ENCODE measurements at regions not wholly inside any gene's neighbourhood (a gene's known extent, or its start where the extent isn't known, plus 50 kb on each side); places are given as distances from the start of the nearest gene placed in this dataset.

GRCh38 chr10:90218846-90219245 is 517.5 kb downstream of the KIF20B start:
- no peak overlapping the region for H3K4me2 ChIP-seq
- ATAC-seq (no peak), FAIRE-seq (no peak), DNase-seq (ENCODE audit: low read depth in 1 of 2, low spot score in 1 of 2) (no peak)
- TF ChIP-seq HES2 (IDR thresholded peaks at IDR 0.05): no peak
- no peak for TF ChIP-seq ZSCAN20 (CRISPR knock-in tag; IDR thresholded peaks at IDR 0.05)
- TF ChIP-seq POLR2A (IDR thresholded peaks at IDR 0.05; ENCODE audit: low read length): no peak
- no peak for TF ChIP-seq CTCF (IDR thresholded peaks at IDR 0.05)
- no peak for TF ChIP-seq BHLHE40 (IDR thresholded peaks at IDR 0.05; ENCODE audit: low read depth, low read length)
- no peak for TF ChIP-seq ZC3H11A (IDR thresholded peaks at IDR 0.05)
- TF ChIP-seq MAFK (IDR thresholded peaks at IDR 0.05; ENCODE audit: partially characterized antibody): no peak
- no peak for TF ChIP-seq ATOH8 (CRISPR knock-in tag; IDR thresholded peaks at IDR 0.05; ENCODE audit: low read depth)
- no peak for TF ChIP-seq JUNB (IDR thresholded peaks at IDR 0.05)
- TF ChIP-seq RCOR1 (IDR thresholded peaks at IDR 0.05; ENCODE audit: low read depth, low read length): no peak
- no peak for TF ChIP-seq KDM1A (IDR thresholded peaks at IDR 0.05; ENCODE audit: low read depth)
- TF ChIP-seq TP53 (CRISPR knock-in tag; IDR thresholded peaks at IDR 0.05): no peak
- TF ChIP-seq HEYL (CRISPR knock-in tag; IDR thresholded peaks at IDR 0.05): no peak
- no peak for TF ChIP-seq BCL3 (IDR thresholded peaks at IDR 0.05)
- no peaks in the 10 kb centered on the region for H3K4me1 ChIP-seq
- no peak overlapping the region for H3K4me3 ChIP-seq
- no peak overlapping the region for H3K27ac ChIP-seq
- POLR2A ChIA-PET: no interaction called here
- H3K9me3 ChIP-seq: no peaks in the 10 kb centered on the region
- CTCF ChIA-PET: no interaction called here

- DNase-seq (ENCODE audit: low read depth in 1 of 2, low spot score in 1 of 2) (no peak), ATAC-seq (no peak), FAIRE-seq (no peak)
- 0% methylated on average over 4 of the region's 4 CpGs for WGBS (ENCODE audit: missing lambda C conversion rate)
- CTCF ChIA-PET: no interaction called here
- H3K9me3 ChIP-seq: no peaks in the 10 kb centered on the region
- H3K4me3 ChIP-seq: no peak overlapping the region
- no peaks in the 10 kb centered on the region for H3K4me1 ChIP-seq
- POLR2A ChIA-PET: no interaction called here
- no peak overlapping the region for H3K4me2 ChIP-seq
- TF ChIP-seq RNF2 (IDR thresholded peaks at IDR 0.05; ENCODE audit: borderline replicate concordance, low read depth): no peak
- TF ChIP-seq GATA3 (IDR thresholded peaks at IDR 0.05; ENCODE audit: borderline replicate concordance): no peak
- no peak for TF ChIP-seq RFX5 (IDR thresholded peaks at IDR 0.05)
- no peak for TF ChIP-seq ATOH8 (CRISPR knock-in tag; IDR thresholded peaks at IDR 0.05; ENCODE audit: low read depth)
- no peak for TF ChIP-seq ESRRA (IDR thresholded peaks at IDR 0.05; ENCODE audit: borderline replicate concordance, low read length)
- TF ChIP-seq HDAC2 (IDR thresholded peaks at IDR 0.05): no peak
- H3K27ac ChIP-seq: no peak overlapping the region
These were observed 521.0 kb downstream of the KIF20B start for GRCh38 chr10:90222372-90222771.

GRCh38 chr10:90222939-90223338 is 521.5 kb downstream of the KIF20B start:
- ChIA-PET POLR2A (no interaction called here), CTCF (no interaction called here)
- H3K4me1 ChIP-seq: no peaks in the 10 kb centered on the region
- no peak for DNase-seq (ENCODE audit: low read depth in 1 of 2, low spot score in 1 of 2)
- H3K4me3 ChIP-seq: no peak overlapping the region
- H3K27ac ChIP-seq: no peak overlapping the region
- ATAC-seq: no peak
- no peak for FAIRE-seq
- TF ChIP-seq CTCF (IDR thresholded peaks at IDR 0.05) (no peak), BHLHE40 (IDR thresholded peaks at IDR 0.05; ENCODE audit: low read depth, low read length) (no peak), HOXB5 (CRISPR knock-in tag; IDR thresholded peaks at IDR 0.05) (no peak), CBX8 (IDR thresholded peaks at IDR 0.05) (no peak), JUNB (IDR thresholded peaks at IDR 0.05) (no peak), POLR2AphosphoS2 (conservative IDR thresholded peaks at IDR 0.05; ENCODE audit: low read length) (no peak), ZNF302 (CRISPR knock-in tag; IDR thresholded peaks at IDR 0.05) (no peak), ATOH8 (CRISPR knock-in tag; IDR thresholded peaks at IDR 0.05; ENCODE audit: low read depth) (no peak), EHMT2 (IDR thresholded peaks at IDR 0.05; ENCODE audit: low read depth) (no peak), E2F6 (IDR thresholded peaks at IDR 0.05; ENCODE audit: borderline replicate concordance, low read depth) (no peak), PBX3 (IDR thresholded peaks at IDR 0.05) (no peak), ZC3H11A (IDR thresholded peaks at IDR 0.05) (no peak)
- 24% methylated on average over 5 of the region's 5 CpGs for WGBS (ENCODE audit: missing lambda C conversion rate)
- no peak overlapping the region for H3K4me2 ChIP-seq
- no peaks in the 10 kb centered on the region for H3K9me3 ChIP-seq
